Neural cell (in vitro differentiated cells): ENCODE measurements at regions not wholly inside any gene's neighbourhood (a gene's known extent, or its start where the extent isn't known, plus 50 kb on each side); places are given as distances from the start of the nearest gene placed in this dataset.

ENCODE experiments used
- H2AFZ ChIP-seq: fragments of 200-600, 300-800 bp; sonication (generic), shearing (Covaris generic); 2 replicates; pipeline ENCODE4 v1.6.0; 2014; ENCODE audit warnings: low read depth, mild to moderate bottlenecking, antibody characterized with exemption, low read length, moderate library complexity
- H3F3A ChIP-seq: fragments of 200-600 bp; shearing (Covaris generic); 2 replicates; pipeline ENCODE4 v1.6.1; 2016; ENCODE audit warnings: mild to moderate bottlenecking, moderate library complexity, mixed read lengths, antibody characterized with exemption, low read length; ENCODE audit not compliant: insufficient read depth, poor library complexity, severe bottlenecking
- H3K27ac ChIP-seq: fragments of 200-600, 300-800 bp; sonication (generic), shearing (Covaris generic); 2 replicates; pipeline ENCODE4 v1.5.1; 2014; ENCODE audit warnings: mild to moderate bottlenecking, low read length, moderate library complexity
- H3K27me3 ChIP-seq: fragments of 300-800, 200-600 bp; sonication (generic), shearing (Covaris generic); 2 replicates; pipeline ENCODE4 v1.6.0; 2014; ENCODE audit warnings: mild to moderate bottlenecking, low read depth, low read length, moderate library complexity; ENCODE audit not compliant: insufficient read depth
- H3K36me3 ChIP-seq: fragments of 300-800, 200-600 bp; sonication (generic), shearing (Covaris generic); 2 replicates; pipeline ENCODE4 v1.5.1; 2014; ENCODE audit warnings: mild to moderate bottlenecking, antibody characterized with exemption, low read length, moderate library complexity; ENCODE audit not compliant: insufficient read depth
- H3K4me2 ChIP-seq: fragments of 300-800, 200-600 bp; sonication (generic), shearing (Covaris generic); 2 replicates; pipeline ENCODE4 v1.6.0; 2014; ENCODE audit warnings: mild to moderate bottlenecking, low read length
- H3K4me3 ChIP-seq: fragments of 300-800, 200-600 bp; sonication (generic), shearing (Covaris generic); 2 replicates; pipeline ENCODE4 v1.5.1; 2014; ENCODE audit warnings: mild to moderate bottlenecking, low read length, moderate library complexity
- H3K79me2 ChIP-seq: fragments of 200-600 bp; shearing (Covaris generic); replicated peaks from 2 replicates; pipeline ENCODE4 v1.6.0; 2014; ENCODE audit warnings: mild to moderate bottlenecking, low read length, moderate library complexity; ENCODE audit not compliant: insufficient read depth
- H3K9ac ChIP-seq: fragments of 300-800, 200-600 bp; sonication (generic), shearing (Covaris generic); 2 replicates; pipeline ENCODE4 v1.6.1; 2016; ENCODE audit warnings: mild to moderate bottlenecking, low read length, mixed read lengths
- H3K9me2 ChIP-seq: fragments of 200-600 bp; shearing (Covaris generic); 2 replicates; pipeline ENCODE4 v1.6.1; 2016; ENCODE audit warnings: mild to moderate bottlenecking, low read length, mixed read lengths; ENCODE audit not compliant: insufficient read depth
- H3K9me3 ChIP-seq: fragments of 200-600, 300-800 bp; sonication (generic), shearing (Covaris generic); 2 replicates; pipeline ENCODE4 v1.6.1; 2016; ENCODE audit warnings: mild to moderate bottlenecking, mixed run types, low read length, moderate library complexity, mixed read lengths
- H4K20me1 ChIP-seq: fragments of 200-600 bp; shearing (Covaris generic); 2 replicates; pipeline ENCODE4 v1.6.1; 2016; ENCODE audit warnings: mild to moderate bottlenecking, mixed run types; ENCODE audit not compliant: insufficient read depth
- EP300 ChIP-seq: fragments of 450-650 bp; conservative IDR thresholded peaks from 2 replicates; pipeline ENCODE4 v1.6.1; 2014; ENCODE audit warnings: antibody characterized with exemption, mild to moderate bottlenecking, moderate library complexity; ENCODE audit not compliant: poor library complexity, severe bottlenecking
- EZH2 ChIP-seq: fragments of 200-600, 300-800 bp; shearing (Covaris generic), sonication (generic); IDR thresholded peaks from 2 replicates; pipeline ENCODE4 v1.6.1; 2014; ENCODE audit warnings: antibody characterized with exemption, low read length, borderline replicate concordance, mild to moderate bottlenecking; ENCODE audit not compliant: insufficient read depth, poor library complexity, severe bottlenecking
- MXI1 ChIP-seq: fragments of 450-650 bp; conservative IDR thresholded peaks from 2 replicates; pipeline ENCODE4 v1.6.1; 2014; ENCODE audit warnings: antibody characterized with exemption, mild to moderate bottlenecking; ENCODE audit not compliant: poor library complexity, severe bottlenecking
- POLR2AphosphoS5 ChIP-seq: IDR thresholded peaks from 2 replicates; pipeline ENCODE4 v1.6.1; 2012
- RAD21 ChIP-seq: fragments of 450-650 bp; conservative IDR thresholded peaks from 2 replicates; pipeline ENCODE4 v1.6.1; 2014; ENCODE audit warnings: antibody characterized with exemption, mild to moderate bottlenecking, moderate library complexity
- SMC3 ChIP-seq: fragments of 450-650 bp; conservative IDR thresholded peaks from 2 replicates; pipeline ENCODE4 v1.6.1; 2014; ENCODE audit warnings: antibody characterized with exemption, mild to moderate bottlenecking, moderate library complexity; ENCODE audit not compliant: poor library complexity
- TAF1 ChIP-seq: IDR thresholded peaks from 2 replicates; pipeline ENCODE4 v1.6.1; 2012; ENCODE audit warnings: low read depth
- TF ChIP-seq, protein P1 (sequence below): fragments of 450-650 bp; IDR thresholded peaks from 2 replicates; pipeline ENCODE4 v1.5.1; 2014; ENCODE audit warnings: antibody characterized with exemption, mild to moderate bottlenecking, moderate library complexity; ENCODE audit not compliant: poor library complexity, severe bottlenecking
- TF ChIP-seq, protein P2 (sequence below): IDR thresholded peaks from 2 replicates; pipeline ENCODE4 v1.6.1; 2012; ENCODE audit warnings: borderline replicate concordance

DNA sequence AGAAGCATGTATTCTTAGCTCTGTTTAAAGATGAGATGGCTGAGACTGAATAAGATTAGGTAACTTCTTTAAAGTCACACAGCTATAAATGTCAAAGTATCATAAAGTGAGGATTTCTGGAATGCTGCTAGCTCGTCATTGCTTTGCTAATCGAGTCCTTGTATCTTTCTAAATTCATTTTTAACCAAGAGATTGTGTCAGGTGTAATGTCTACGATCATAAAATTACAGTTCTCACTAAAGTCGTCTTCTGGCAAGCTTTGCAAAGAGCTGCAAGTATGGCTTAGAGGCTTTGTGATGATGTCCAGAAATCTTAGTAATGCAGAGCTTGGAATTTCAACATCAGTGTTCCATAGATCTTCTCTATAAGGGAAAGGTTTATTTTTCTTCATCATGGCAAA lies 569.8 kb downstream of the LMO4 start:
- H3K36me3 ChIP-seq, result no peaks in the 10 kb centered on the region
- no peak overlapping the region for H2AFZ ChIP-seq
- no peak overlapping the region for H3K27ac ChIP-seq
- H3K4me2 ChIP-seq, result no peak overlapping the region
- TF ChIP-seq POLR2AphosphoS5 (no peak), EZH2 (no peak), SMC3 (no peak), RAD21 (no peak), MXI1 (no peak), TAF1 (no peak), EP300 (no peak)
- TF ChIP-seq, protein P1, sequence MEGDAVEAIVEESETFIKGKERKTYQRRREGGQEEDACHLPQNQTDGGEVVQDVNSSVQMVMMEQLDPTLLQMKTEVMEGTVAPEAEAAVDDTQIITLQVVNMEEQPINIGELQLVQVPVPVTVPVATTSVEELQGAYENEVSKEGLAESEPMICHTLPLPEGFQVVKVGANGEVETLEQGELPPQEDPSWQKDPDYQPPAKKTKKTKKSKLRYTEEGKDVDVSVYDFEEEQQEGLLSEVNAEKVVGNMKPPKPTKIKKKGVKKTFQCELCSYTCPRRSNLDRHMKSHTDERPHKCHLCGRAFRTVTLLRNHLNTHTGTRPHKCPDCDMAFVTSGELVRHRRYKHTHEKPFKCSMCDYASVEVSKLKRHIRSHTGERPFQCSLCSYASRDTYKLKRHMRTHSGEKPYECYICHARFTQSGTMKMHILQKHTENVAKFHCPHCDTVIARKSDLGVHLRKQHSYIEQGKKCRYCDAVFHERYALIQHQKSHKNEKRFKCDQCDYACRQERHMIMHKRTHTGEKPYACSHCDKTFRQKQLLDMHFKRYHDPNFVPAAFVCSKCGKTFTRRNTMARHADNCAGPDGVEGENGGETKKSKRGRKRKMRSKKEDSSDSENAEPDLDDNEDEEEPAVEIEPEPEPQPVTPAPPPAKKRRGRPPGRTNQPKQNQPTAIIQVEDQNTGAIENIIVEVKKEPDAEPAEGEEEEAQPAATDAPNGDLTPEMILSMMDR, result no peak
- TF ChIP-seq, protein P2, sequence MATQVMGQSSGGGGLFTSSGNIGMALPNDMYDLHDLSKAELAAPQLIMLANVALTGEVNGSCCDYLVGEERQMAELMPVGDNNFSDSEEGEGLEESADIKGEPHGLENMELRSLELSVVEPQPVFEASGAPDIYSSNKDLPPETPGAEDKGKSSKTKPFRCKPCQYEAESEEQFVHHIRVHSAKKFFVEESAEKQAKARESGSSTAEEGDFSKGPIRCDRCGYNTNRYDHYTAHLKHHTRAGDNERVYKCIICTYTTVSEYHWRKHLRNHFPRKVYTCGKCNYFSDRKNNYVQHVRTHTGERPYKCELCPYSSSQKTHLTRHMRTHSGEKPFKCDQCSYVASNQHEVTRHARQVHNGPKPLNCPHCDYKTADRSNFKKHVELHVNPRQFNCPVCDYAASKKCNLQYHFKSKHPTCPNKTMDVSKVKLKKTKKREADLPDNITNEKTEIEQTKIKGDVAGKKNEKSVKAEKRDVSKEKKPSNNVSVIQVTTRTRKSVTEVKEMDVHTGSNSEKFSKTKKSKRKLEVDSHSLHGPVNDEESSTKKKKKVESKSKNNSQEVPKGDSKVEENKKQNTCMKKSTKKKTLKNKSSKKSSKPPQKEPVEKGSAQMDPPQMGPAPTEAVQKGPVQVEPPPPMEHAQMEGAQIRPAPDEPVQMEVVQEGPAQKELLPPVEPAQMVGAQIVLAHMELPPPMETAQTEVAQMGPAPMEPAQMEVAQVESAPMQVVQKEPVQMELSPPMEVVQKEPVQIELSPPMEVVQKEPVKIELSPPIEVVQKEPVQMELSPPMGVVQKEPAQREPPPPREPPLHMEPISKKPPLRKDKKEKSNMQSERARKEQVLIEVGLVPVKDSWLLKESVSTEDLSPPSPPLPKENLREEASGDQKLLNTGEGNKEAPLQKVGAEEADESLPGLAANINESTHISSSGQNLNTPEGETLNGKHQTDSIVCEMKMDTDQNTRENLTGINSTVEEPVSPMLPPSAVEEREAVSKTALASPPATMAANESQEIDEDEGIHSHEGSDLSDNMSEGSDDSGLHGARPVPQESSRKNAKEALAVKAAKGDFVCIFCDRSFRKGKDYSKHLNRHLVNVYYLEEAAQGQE, result no peak
- no peaks in the 10 kb centered on the region for H3F3A ChIP-seq
- no peaks in the 10 kb centered on the region for H3K79me2 ChIP-seq
- H3K9me2 ChIP-seq, result no peaks in the 10 kb centered on the region
- no peaks in the 10 kb centered on the region for H3K27me3 ChIP-seq
- no peak overlapping the region for H3K4me3 ChIP-seq
- no peaks in the 10 kb centered on the region for H3K9me3 ChIP-seq
- H3K9ac ChIP-seq, result no peak overlapping the region
- no peaks in the 10 kb centered on the region for H4K20me1 ChIP-seq

DNA sequence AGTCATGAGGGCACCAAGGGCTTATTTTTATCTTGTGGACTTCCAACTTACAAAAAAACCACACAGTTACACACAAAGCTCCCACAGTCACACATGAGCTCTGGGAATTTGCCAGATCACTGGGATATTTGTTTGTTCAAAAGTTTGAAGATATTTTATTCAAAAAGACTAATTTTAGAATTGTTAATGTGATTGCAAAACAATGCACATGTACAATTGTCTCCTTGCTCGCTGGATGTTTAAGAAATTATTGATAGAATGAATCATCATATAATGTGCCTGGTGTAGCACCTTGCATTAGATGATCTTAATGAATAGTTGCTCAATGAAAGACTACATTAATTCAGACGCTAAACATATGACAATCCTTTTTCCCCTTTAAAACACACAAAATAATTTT lies 570.3 kb downstream of the LMO4 start:
- Histone ChIP-seq H3K9ac (no peak overlapping the region), H3K36me3 (no peaks in the 10 kb centered on the region), H3K79me2 (no peaks in the 10 kb centered on the region), H2AFZ (no peak overlapping the region), H3F3A (no peaks in the 10 kb centered on the region), H3K27ac (no peak overlapping the region), H4K20me1 (no peaks in the 10 kb centered on the region), H3K27me3 (no peaks in the 10 kb centered on the region), H3K4me2 (no peak overlapping the region), H3K9me2 (no peaks in the 10 kb centered on the region), H3K9me3 (no peaks in the 10 kb centered on the region), H3K4me3 (no peak overlapping the region)
- TF ChIP-seq RAD21 (no peak), POLR2AphosphoS5 (no peak), TAF1 (no peak), SMC3 (no peak), MXI1 (no peak), EP300 (no peak), EZH2 (no peak)
- TF ChIP-seq, protein P2, result no peak
- TF ChIP-seq, protein P1, result no peak
